OCI-LY1 (cell line): ENCODE measurements at regions not wholly inside any gene's neighbourhood (a gene's known extent, or its start where the extent isn't known, plus 50 kb on each side); places are given as distances from the start of the nearest gene placed in this dataset.

ENCODE experiments used
- H2AFZ ChIP-seq: fragments of 200-600 bp; sonication (generic), shearing (Covaris generic); 2 replicates; pipeline ENCODE4 v1.6.0; 2014; ENCODE audit warnings: antibody characterized with exemption, mild to moderate bottlenecking, low read length
- H3F3A ChIP-seq: fragments of 200-600 bp; sonication (generic), shearing (Covaris generic); 2 replicates; pipeline ENCODE4 v1.6.0; 2014; ENCODE audit warnings: mild to moderate bottlenecking, antibody characterized with exemption, low read length, moderate library complexity; ENCODE audit not compliant: insufficient read depth
- H3K27ac ChIP-seq: fragments of 200-600 bp; sonication (generic); 2 replicates; pipeline ENCODE4 v1.5.1; 2014; ENCODE audit warnings: low read length, mixed run types, mild to moderate bottlenecking, low read depth; ENCODE audit not compliant: poor library complexity, severe bottlenecking
- H3K27me3 ChIP-seq: fragments of 200-600 bp; sonication (generic); 2 replicates; pipeline ENCODE4 v1.6.0; 2014; ENCODE audit warnings: antibody characterized with exemption, mild to moderate bottlenecking, low read length, moderate library complexity; ENCODE audit not compliant: insufficient read depth
- H3K36me3 ChIP-seq: fragments of 200-600 bp; sonication (generic); 2 replicates; pipeline ENCODE4 v1.6.1; 2014; ENCODE audit warnings: mild to moderate bottlenecking, antibody characterized with exemption, low read length, moderate library complexity, mixed read lengths; ENCODE audit not compliant: insufficient read depth
- H3K4me1 ChIP-seq: fragments of 200-600 bp; sonication (generic); 2 replicates; pipeline ENCODE4 v1.5.1; 2014; ENCODE audit warnings: mild to moderate bottlenecking, low read length, moderate library complexity; ENCODE audit not compliant: insufficient read depth, severe bottlenecking
- H3K4me2 ChIP-seq: fragments of 200-600 bp; sonication (generic), shearing (Covaris generic); 2 replicates; pipeline ENCODE4 v1.6.1; 2014; ENCODE audit warnings: low read length
- H3K4me3 ChIP-seq: fragments of 200-600 bp; sonication (generic); 2 replicates; pipeline ENCODE4 v1.5.1; 2014; ENCODE audit warnings: low read length, low read depth, mild to moderate bottlenecking, mixed read lengths; ENCODE audit not compliant: poor library complexity, severe bottlenecking
- H3K79me2 ChIP-seq: fragments of 200-600 bp; shearing (Covaris generic); 2 replicates; pipeline ENCODE4 v1.6.1; 2016; ENCODE audit warnings: mixed run types, low read length, mixed read lengths; ENCODE audit not compliant: insufficient read depth
- H3K9ac ChIP-seq: fragments of 200-600 bp; sonication (generic), shearing (Covaris generic); 2 replicates; pipeline ENCODE4 v1.6.1; 2014; ENCODE audit warnings: mild to moderate bottlenecking, low read length, mixed read lengths
- H3K9me2 ChIP-seq: fragments of 200-600 bp; sonication (generic), shearing (Covaris generic); 2 replicates; pipeline ENCODE4 v1.6.1; 2014; ENCODE audit warnings: low read depth, mild to moderate bottlenecking, low read length, mixed read lengths
- H3K9me3 ChIP-seq: fragments of 200-600 bp; shearing (Covaris generic); 2 replicates; pipeline ENCODE4 v1.6.1; 2014; ENCODE audit warnings: low read length, mixed read lengths
- H4K20me1 ChIP-seq: fragments of 200-600 bp; sonication (generic), shearing (Covaris generic); 2 replicates; pipeline ENCODE4 v1.6.0; 2016; ENCODE audit warnings: mild to moderate bottlenecking, low read length; ENCODE audit not compliant: insufficient read depth
- CTCF ChIP-seq: fragments of 200-600 bp; sonication (generic), shearing (Covaris generic); IDR thresholded peaks from 2 replicates; pipeline ENCODE4 v1.5.1; 2017; ENCODE audit warnings: mild to moderate bottlenecking, antibody characterized with exemption, low read length, moderate library complexity, mixed read lengths
- EZH2 ChIP-seq: fragments of 200-600 bp; sonication (generic), shearing (Covaris generic); IDR thresholded peaks from 2 replicates; pipeline ENCODE4 v1.8.0; 2017; ENCODE audit warnings: borderline replicate concordance, mixed run types, mild to moderate bottlenecking, antibody characterized with exemption, low read length, moderate library complexity, mixed read lengths

DNA sequence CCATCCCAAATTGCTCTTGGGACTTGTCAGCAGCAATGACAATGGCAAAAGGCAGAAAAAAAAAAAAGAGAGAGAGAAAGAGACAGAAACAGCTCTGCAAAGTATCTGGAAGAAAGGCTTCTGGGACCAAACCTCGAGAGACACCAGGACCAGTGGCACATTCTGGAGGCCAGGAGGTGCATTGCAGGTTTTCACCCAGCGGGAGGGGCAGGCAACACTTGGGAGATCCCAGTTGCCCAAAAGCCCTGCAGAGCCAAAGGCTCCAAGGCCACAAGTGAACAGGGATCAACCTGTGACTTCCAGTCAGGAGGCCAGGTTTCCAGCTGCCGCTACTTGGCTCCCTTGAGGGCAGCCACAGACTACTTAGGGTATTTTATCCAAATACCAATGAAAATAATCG lies 110.8 kb upstream of the CDH5 start:
- Histone ChIP-seq H3K9ac (no peak overlapping the region), H3K9me3 (no peaks in the 10 kb centered on the region)

DNA sequence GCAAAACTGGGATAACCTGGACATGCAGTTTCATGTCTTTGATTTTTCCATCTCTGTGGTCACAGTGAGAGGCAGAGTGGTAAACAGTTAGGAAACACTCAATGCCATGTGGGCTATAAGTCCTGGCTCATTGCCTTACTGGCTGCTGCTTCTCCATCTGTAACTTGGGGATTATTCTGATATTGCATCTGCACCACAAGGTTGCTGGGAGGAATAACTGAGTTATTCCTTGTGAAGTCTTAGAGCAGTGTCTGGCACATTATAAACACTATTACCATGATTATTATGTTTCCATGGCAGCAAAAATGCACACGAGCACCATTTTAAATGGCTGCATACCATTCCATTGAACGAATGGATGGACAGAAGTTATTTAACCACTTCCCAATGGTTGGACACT lies 111.7 kb upstream of the CDH5 start:
- H3K4me2 ChIP-seq: no peak overlapping the region
- no peaks in the 10 kb centered on the region for H3K4me1 ChIP-seq
- no peaks in the 10 kb centered on the region for H3K9me2 ChIP-seq
- H3K9me3 ChIP-seq: no peaks in the 10 kb centered on the region
- no peak for TF ChIP-seq CTCF
- TF ChIP-seq EZH2: no peak
- no peaks in the 10 kb centered on the region for H3F3A ChIP-seq
- H3K79me2 ChIP-seq: no peaks in the 10 kb centered on the region
- H3K27ac ChIP-seq: no peak overlapping the region
- H3K27me3 ChIP-seq: no peaks in the 10 kb centered on the region
- H2AFZ ChIP-seq: no peak overlapping the region
- no peaks in the 10 kb centered on the region for H4K20me1 ChIP-seq
- H3K4me3 ChIP-seq: no peak overlapping the region
- no peak overlapping the region for H3K9ac ChIP-seq
- no peaks in the 10 kb centered on the region for H3K36me3 ChIP-seq

More for the DNA sequence above, 110.8 kb upstream of the CDH5 start:
- no peaks in the 10 kb centered on the region for H3K4me1 ChIP-seq
- H3K27me3 ChIP-seq: no peaks in the 10 kb centered on the region
- H3K4me3 ChIP-seq: no peak overlapping the region
- TF ChIP-seq EZH2: no peak
- TF ChIP-seq CTCF: no peak
- H3K4me2 ChIP-seq: no peak overlapping the region
- no peaks in the 10 kb centered on the region for H3F3A ChIP-seq
- no peak overlapping the region for H2AFZ ChIP-seq
- H3K79me2 ChIP-seq: no peaks in the 10 kb centered on the region
- no peaks in the 10 kb centered on the region for H3K9me2 ChIP-seq
- no peaks in the 10 kb centered on the region for H3K36me3 ChIP-seq
- no peak overlapping the region for H3K27ac ChIP-seq
- no peaks in the 10 kb centered on the region for H4K20me1 ChIP-seq

DNA sequence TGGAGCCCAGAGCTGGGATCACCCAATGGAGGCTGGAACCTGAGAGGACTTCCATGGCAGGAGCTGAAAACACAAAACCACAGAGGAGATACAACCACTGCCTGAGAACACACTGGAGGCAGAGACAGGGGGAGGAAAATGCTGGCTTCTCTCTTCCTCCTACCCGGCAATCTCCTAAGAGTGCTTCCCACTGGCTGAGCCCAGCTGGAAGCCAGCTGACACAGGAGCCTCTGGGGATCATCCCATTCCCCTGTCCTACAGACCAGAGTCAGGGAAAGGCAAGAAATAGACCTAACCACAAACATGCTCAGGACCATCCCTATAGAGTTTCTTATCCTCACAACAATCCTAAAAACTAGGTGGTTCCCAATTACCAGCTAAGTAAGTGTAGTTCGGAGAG lies 112.4 kb upstream of the CDH5 start:
- H4K20me1 ChIP-seq: no peaks in the 10 kb centered on the region
- no peak overlapping the region for H3K27ac ChIP-seq
- H3K9ac ChIP-seq: no peak overlapping the region
- no peaks in the 10 kb centered on the region for H3K9me3 ChIP-seq
- H3K79me2 ChIP-seq: no peaks in the 10 kb centered on the region
- no peak overlapping the region for H2AFZ ChIP-seq
- H3K9me2 ChIP-seq: no peaks in the 10 kb centered on the region
- H3K4me2 ChIP-seq: no peak overlapping the region
- H3K4me3 ChIP-seq: no peak overlapping the region
- no peaks in the 10 kb centered on the region for H3K27me3 ChIP-seq
- H3K4me1 ChIP-seq: no peaks in the 10 kb centered on the region
- no peaks in the 10 kb centered on the region for H3F3A ChIP-seq
- no peaks in the 10 kb centered on the region for H3K36me3 ChIP-seq
- no peak for TF ChIP-seq CTCF
